Activated CD8-positive, alpha-beta T cell treated with anti-CD3 and anti-CD28 coated beads for 36 hours (primary cell): ENCODE measurements at regions not wholly inside any gene's neighbourhood (a gene's known extent, or its start where the extent isn't known, plus 50 kb on each side); places are given as distances from the start of the nearest gene placed in this dataset.

Experiments used
- ATAC-seq: fragments of 200-7000 bp; cut with Tn5 transposase; one replicate; pipeline ENCODE4 v1.10.0; 2021; ENCODE audit warnings: mild to moderate bottlenecking, moderate library complexity
- CTCF ChIA-PET: fragments of 350-600 bp; sonication (Branson Sonifier 250); formaldehyde crosslinking; loops from one replicate; lab custom pipeline; 2021; ENCODE audit warnings: antibody characterized with exemption; lab: Charles Lee
- POLR2A ChIA-PET: fragments of 350-600 bp; sonication (Branson Sonifier 250); formaldehyde crosslinking; loops from one replicate; lab custom pipeline; 2021; ENCODE audit warnings: antibody characterized with exemption; lab: Charles Lee
- DNase-seq: peaks from one replicate; pipeline ENCODE4 v3.0.0-alpha.2; 2020
- H3K27ac Mint-ChIP-seq: one replicate; pipeline ENCODE4 v1.8.0; 2021; ENCODE audit warnings: mild to moderate bottlenecking, mixed read lengths
- H3K27me3 Mint-ChIP-seq: one replicate; pipeline ENCODE4 v1.8.0; 2021; ENCODE audit warnings: mixed read lengths
- H3K36me3 Mint-ChIP-seq: one replicate; pipeline ENCODE4 v1.8.0; 2021; ENCODE audit warnings: low read depth, mixed read lengths
- H3K4me1 Mint-ChIP-seq: one replicate; pipeline ENCODE4 v1.8.0; 2021; ENCODE audit warnings: low read depth, mixed read lengths
- H3K4me3 Mint-ChIP-seq: one replicate; pipeline ENCODE4 v1.8.0; 2021; ENCODE audit warnings: mild to moderate bottlenecking, moderate library complexity, mixed read lengths
- H3K9me3 Mint-ChIP-seq: one replicate; pipeline ENCODE4 v1.8.0; 2021; ENCODE audit warnings: mixed read lengths
- CTCF ChIP-seq: fragments of 200-600 bp; IDR thresholded peaks from one replicate; pipeline ENCODE4 v1.8.0; 2022; ENCODE audit warnings: antibody characterized with exemption, mild to moderate bottlenecking
- intact Hi-C: fragments of 100-400 bp; cut with micrococcal nuclease; formaldehyde crosslinking; loops from one replicate; pipeline ENCODE4 v1.10.0; 2022

GRCh38 chr11:69427906-69428880 lies 53.3 kb upstream of the LINC01488 start:
- Mint-ChIP-seq H3K27me3 (peaks cover 27% of the 10 kb centered on the region), H3K4me3 (no peak overlapping the region), H3K9me3 (peaks cover 9% of the 10 kb centered on the region), H3K27ac (no peak overlapping the region), H3K4me1 (peaks cover 14% of the 10 kb centered on the region), H3K36me3 (peaks cover 4% of the 10 kb centered on the region)
- POLR2A ChIA-PET, result no interaction called here
- ATAC-seq, result no peak
- CTCF ChIA-PET, result no interaction called here
- intact Hi-C loops, result no loop called here
- TF ChIP-seq CTCF, result no peak
- no peak for DNase-seq

GRCh38 chr11:69429716-69430491 lies 51.6 kb upstream of the LINC01488 start:
- Mint-ChIP-seq H3K27me3 (peaks cover 32% of the 10 kb centered on the region), H3K36me3 (no peaks in the 10 kb centered on the region), H3K4me3 (no peak overlapping the region), H3K9me3 (peaks cover 4% of the 10 kb centered on the region), H3K27ac (no peak overlapping the region), H3K4me1 (peaks cover 14% of the 10 kb centered on the region)
- CTCF ChIA-PET, result interaction anchor here (1.6 kb wide), 1 partner anchor 137 kb away, joined by 4 read pairs; no protein-coding TSS in a partner anchor
- POLR2A ChIA-PET, result no interaction called here
- ATAC-seq, result no peak
- no peak for TF ChIP-seq CTCF
- no peak for DNase-seq
- intact Hi-C loops, result no loop called here

- intact Hi-C loops, result no loop called here
- peaks cover 10% of the 10 kb centered on the region for H3K4me1 Mint-ChIP-seq
- TF ChIP-seq CTCF, result no peak
Observed at GRCh38 chr11:69430566-69430965, 50.9 kb upstream of the LINC01488 start.

DNA sequence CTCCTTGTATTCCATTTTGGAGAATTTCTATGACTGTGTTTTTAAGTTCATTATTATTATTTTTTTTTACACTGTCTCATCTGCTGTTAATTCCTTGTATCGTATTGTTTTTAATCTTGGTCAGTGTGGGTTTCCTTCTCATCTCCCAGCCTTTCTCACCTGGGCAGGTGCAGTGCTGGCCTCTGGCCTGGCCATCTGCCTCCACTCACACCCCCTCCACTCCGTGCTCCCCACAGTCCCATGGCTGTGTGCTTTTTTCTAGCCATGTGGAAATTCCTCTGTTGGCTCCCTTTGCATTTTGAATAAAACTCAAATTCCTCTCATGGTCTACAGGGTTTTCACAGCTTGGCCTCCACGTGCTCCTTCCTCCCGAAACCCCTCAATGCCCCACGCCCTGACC lies 50.3 kb upstream of the LINC01488 start:
- intact Hi-C loops, result no loop called here
- ChIA-PET CTCF (no interaction called here), POLR2A (no interaction called here)
- no peak for TF ChIP-seq CTCF
- H3K27ac Mint-ChIP-seq, result no peak overlapping the region
- H3K4me1 Mint-ChIP-seq, result peaks cover 4% of the 10 kb centered on the region
- peaks cover 33% of the 10 kb centered on the region for H3K27me3 Mint-ChIP-seq
- ATAC-seq, result no peak
- H3K9me3 Mint-ChIP-seq, result no peaks in the 10 kb centered on the region
- DNase-seq, result no peak
- no peak overlapping the region for H3K4me3 Mint-ChIP-seq
- no peaks in the 10 kb centered on the region for H3K36me3 Mint-ChIP-seq

More at GRCh38 chr11:69430566-69430965, 50.9 kb upstream of the LINC01488 start:
- Mint-ChIP-seq H3K27me3 (peaks cover 31% of the 10 kb centered on the region), H3K9me3 (no peaks in the 10 kb centered on the region), H3K27ac (no peak overlapping the region), H3K4me3 (no peak overlapping the region), H3K36me3 (no peaks in the 10 kb centered on the region)
- ATAC-seq, result no peak
- ChIA-PET POLR2A (no interaction called here), CTCF (interaction anchor here (1.6 kb wide), 1 partner anchor 137 kb away, joined by 4 read pairs; no protein-coding TSS in a partner anchor)
- DNase-seq, result no peak
